Spleen (tissue), 7 donors: ENCODE measurements at regions not wholly inside any gene's neighbourhood (a gene's known extent, or its start where the extent isn't known, plus 50 kb on each side); places are given as distances from the start of the nearest gene placed in this dataset.

ENCODE experiments used
- CTCF ChIP-seq, 11 experiments: fragments of 200-600 bp in 7 of 11; fragments of 450-650 bp in 4 of 11; sonication (generic) in 4 of 11; IDR thresholded peaks in 8 of 11; conservative IDR thresholded peaks in 3 of 11; 1 replicate in 7 of 11; 2 replicates in 4 of 11; pipeline versions ENCODE4 v1.4.0 to v1.8.0; 2016 to 2021; ENCODE audit warnings: antibody characterized with exemption in 11 of 11, inconsistent platforms in 4 of 11, mild to moderate bottlenecking in 1 of 11
- POLR2A ChIP-seq, 3 donors: fragments of 450-650 bp; IDR thresholded peaks; one replicate each; pipeline ENCODE4 v1.5.1; 2017; ENCODE audit warnings: antibody characterized with exemption in 3 of 3, mild to moderate bottlenecking in 1 of 3
- POLR2AphosphoS5 ChIP-seq, 3 donors: sonication (generic); formaldehyde crosslinking; IDR thresholded peaks; one replicate each; pipeline ENCODE4 v1.5.1; 2017; ENCODE audit warnings: antibody characterized with exemption in 3 of 3
- donor health status: DM: no; HTN: no; CAD: no; lungs with moderate emphysema.
- donor health status: DM: no; HTN: no; CAD: no.
- donor health status: DM: no; HTN: no; CAD: no.

DNA sequence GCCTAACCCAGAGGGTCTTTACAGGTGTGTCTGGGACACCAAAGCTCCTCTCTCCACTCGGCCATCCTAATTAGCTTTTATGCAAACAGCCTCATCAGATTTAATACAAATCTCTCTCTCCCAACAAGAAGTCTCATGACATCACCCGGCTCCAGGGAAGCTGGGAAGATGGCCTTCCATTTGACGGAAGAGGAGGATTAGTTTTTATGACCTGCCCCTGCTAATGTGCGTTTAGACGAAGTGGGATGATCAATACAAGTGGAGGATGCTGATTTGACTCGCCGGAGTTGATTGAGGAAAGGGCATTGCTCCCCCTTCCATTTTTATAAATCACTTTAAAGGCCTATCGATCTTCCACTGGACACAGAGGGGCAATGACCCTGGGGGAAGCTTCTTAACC lies 239.2 kb downstream of the BCL11B start:
- TF ChIP-seq CTCF (IDR thresholded peaks at IDR 0.05 in 8 of 11, conservative IDR thresholded peaks at IDR 0.05 in 3 of 11) (no peak), POLR2A (IDR thresholded peaks at IDR 0.05) (no peak), POLR2AphosphoS5 (IDR thresholded peaks at IDR 0.05) (no peak)
